OCI-M1 (cell line): ENCODE measurements at regions not wholly inside any gene's neighbourhood (a gene's known extent, or its start where the extent isn't known, plus 50 kb on each side); places are given as distances from the start of the nearest gene placed in this dataset.

Experiments used
- DNase-seq: peaks from one replicate; lab custom pipeline; 2025; lab: John Stamatoyannopoulos, UW

GRCh38 chr1:119308130-119308700 lies 60.4 kb upstream of the HAO2 start:
- DNase-seq: no peak

- no peak for DNase-seq
Measured at GRCh38 chr1:119308806-119309205, 59.8 kb upstream of the HAO2 start.

- DNase-seq: no peak
Measured at GRCh38 chr1:119310301-119310700, 58.3 kb upstream of the HAO2 start.

GRCh38 chr1:119312500-119312899 lies 56.1 kb upstream of the HAO2 start:
- DNase-seq: no peak

GRCh38 chr1:119314001-119314796 lies 54.4 kb upstream of the HAO2 start:
- DNase-seq: no peak

- no peak for DNase-seq
Measured at GRCh38 chr1:119316870-119317416, 51.6 kb upstream of the HAO2 start.

- no peak for DNase-seq
Measured at GRCh38 chr1:119318466-119319309, 49.9 kb upstream of the HAO2 start.
